HepG2 (cell line): ENCODE measurements at regions not wholly inside any gene's neighbourhood (a gene's known extent, or its start where the extent isn't known, plus 50 kb on each side); places are given as distances from the start of the nearest gene placed in this dataset.
A peak's percentile ranks its signal among the peaks of the same experiment; 100 is the strongest.

Experiments used
- CTCF ChIP-seq: sonication (generic); formaldehyde crosslinking; IDR thresholded peaks from 2 replicates; pipeline ENCODE4 v1.5.0; 2020; ENCODE audit warnings: mild to moderate bottlenecking, missing genetic modification reagents, moderate library complexity
- E2F5 ChIP-seq: sonication (generic); formaldehyde crosslinking; conservative IDR thresholded peaks from 2 replicates; pipeline ENCODE4 v1.4.0; 2020; ENCODE audit warnings: missing genetic modification reagents
- GATAD2A ChIP-seq: IDR thresholded peaks from 2 replicates; pipeline ENCODE4 v1.6.1; 2016
- LBX2 ChIP-seq: sonication (generic); formaldehyde crosslinking; IDR thresholded peaks from 2 replicates; pipeline ENCODE4 v1.5.0; 2020; ENCODE audit warnings: missing genetic modification reagents, mild to moderate bottlenecking, borderline replicate concordance
- NFIB ChIP-seq: sonication (generic); formaldehyde crosslinking; IDR thresholded peaks from 2 replicates; pipeline ENCODE4 v1.9.0; 2021; ENCODE audit warnings: missing genetic modification reagents, mild to moderate bottlenecking, borderline replicate concordance
- SAP130 ChIP-seq: IDR thresholded peaks from 2 replicates; pipeline ENCODE4 v1.6.1; 2016; ENCODE audit warnings: low read depth
- ZBTB2 ChIP-seq: sonication (generic); formaldehyde crosslinking; IDR thresholded peaks from 2 replicates; pipeline ENCODE4 v1.8.0; 2022; ENCODE audit warnings: low read depth, missing genetic modification reagents
- ZNF207 ChIP-seq: fragments of 450-650 bp; IDR thresholded peaks from 2 replicates; pipeline ENCODE4 v1.6.1; 2016; ENCODE audit warnings: antibody characterized with exemption, borderline replicate concordance
- ZNF280D ChIP-seq: sonication (generic); formaldehyde crosslinking; IDR thresholded peaks from 2 replicates; pipeline ENCODE4 v1.5.1; 2020; ENCODE audit warnings: mild to moderate bottlenecking, missing genetic modification reagents
- ZSCAN25 ChIP-seq: sonication (generic); formaldehyde crosslinking; IDR thresholded peaks from 2 replicates; pipeline ENCODE4 v1.8.0; 2022; ENCODE audit warnings: mild to moderate bottlenecking, missing genetic modification reagents
- ZSCAN9 ChIP-seq: IDR thresholded peaks from 2 replicates; pipeline ENCODE4 v1.6.1; 2016; ENCODE audit warnings: borderline replicate concordance

GRCh38 chrX:109797311-109797975, 64.4 kb upstream of the ACSL4 start (continued):
- TF ChIP-seq LBX2 (no peak), NFIB (CRISPR knock-in tag) (no peak), CTCF (CRISPR knock-in tag) (no peak), SAP130 (CRISPR knock-in tag) (peak; percentile 32; the same call in 1 of the 2 replicates), ZNF280D (CRISPR knock-in tag) (no peak), ZSCAN25 (no peak), ZSCAN9 (CRISPR knock-in tag) (no peak), E2F5 (CRISPR knock-in tag) (no peak), GATAD2A (0 out of 2 replicates have a peak, but pooled peaks have one; percentile 34), ZNF207 (no peak), ZBTB2 (CRISPR knock-in tag) (no peak)
